PC-3 (cell line): ENCODE measurements at regions not wholly inside any gene's neighbourhood (a gene's known extent, or its start where the extent isn't known, plus 50 kb on each side); places are given as distances from the start of the nearest gene placed in this dataset.

Experiments
- ATAC-seq: fragments of 200-7000 bp; cut with Tn5 transposase; 2 replicates; pipeline ENCODE4 v1.9.1; 2020; ENCODE audit warnings: mild to moderate bottlenecking, moderate library complexity
- BruUV-seq: library from RNA; stranded (reverse); fragments of 400-500 nt; replicated peaks from 2 replicates; lab custom pipeline; 2021; lab: Mats Ljungman, UMichigan
- CTCF ChIA-PET: fragments of 300-600 bp; sonication (Branson Sonifier 250); formaldehyde crosslinking; loops from one replicate; lab custom pipeline; 2022; ENCODE audit warnings: antibody characterized with exemption; lab: Charles Lee
- POLR2A ChIA-PET: fragments of 300-600 bp; sonication (Branson Sonifier 250); formaldehyde crosslinking; loops from one replicate; lab custom pipeline; 2022; ENCODE audit warnings: antibody characterized with exemption; ENCODE audit not compliant: unreplicated experiment; lab: Charles Lee
- DNase-seq: peaks from one replicate; pipeline ENCODE4 v3.0.0-alpha.2; 2015
- H2AFZ ChIP-seq: fragments of 300-600 bp; sonication (generic); 2 replicates; pipeline ENCODE4 v1.6.0; 2016; ENCODE audit warnings: antibody characterized with exemption, low read length
- H3F3A ChIP-seq: fragments of 300-600 bp; sonication (generic); one replicate; pipeline ENCODE4 v1.6.0; 2017; ENCODE audit warnings: antibody characterized with exemption, low read length, control low read depth, mild to moderate bottlenecking; ENCODE audit not compliant: unreplicated experiment
- H3K27ac ChIP-seq: fragments of 300-600 bp; sonication (generic); 2 replicates; pipeline ENCODE4 v1.5.1; 2016; ENCODE audit warnings: mild to moderate bottlenecking, low read length
- H3K27me3 ChIP-seq: fragments of 300-600 bp; sonication (generic); 2 replicates; pipeline ENCODE4 v1.6.1; 2016; ENCODE audit warnings: low read length, mixed read lengths
- H3K36me3 ChIP-seq: fragments of 300-600 bp; sonication (generic); 2 replicates; pipeline ENCODE4 v1.6.1; 2016; ENCODE audit warnings: low read depth, mixed run types, low read length, mixed read lengths
- H3K4me1 ChIP-seq: fragments of 300-600 bp; sonication (generic); 2 replicates; pipeline ENCODE4 v1.5.1; 2016; ENCODE audit warnings: low read length; ENCODE audit not compliant: insufficient read depth
- H3K4me2 ChIP-seq: fragments of 300-600 bp; sonication (generic); 2 replicates; pipeline ENCODE4 v1.6.0; 2016; ENCODE audit warnings: low read length
- H3K4me3 ChIP-seq: fragments of 300-600 bp; sonication (generic); 2 replicates; pipeline ENCODE4 v1.5.1; 2016; ENCODE audit warnings: mild to moderate bottlenecking, low read length, mixed read lengths
- H3K79me2 ChIP-seq: fragments of 300-600 bp; sonication (generic); 2 replicates; pipeline ENCODE4 v1.6.1; 2017; ENCODE audit warnings: low read length, mixed read lengths
- H3K9ac ChIP-seq: fragments of 300-600 bp; sonication (generic); 2 replicates; pipeline ENCODE4 v1.6.0; 2016; ENCODE audit warnings: mild to moderate bottlenecking, low read length
- H3K9me2 ChIP-seq: fragments of 300-600 bp; sonication (generic); replicated peaks from 2 replicates; pipeline ENCODE4 v1.6.1; 2016; ENCODE audit warnings: mixed run types, low read length, mixed read lengths
- H3K9me3 ChIP-seq: fragments of 300-600 bp; sonication (generic); 2 replicates; pipeline ENCODE4 v1.6.1; 2016; ENCODE audit warnings: low read length, mixed read lengths
- H4K20me1 ChIP-seq: fragments of 300-600 bp; sonication (generic); 2 replicates; pipeline ENCODE4 v1.6.1; 2016; ENCODE audit warnings: low read length, mixed read lengths
- CTCF ChIP-seq: fragments of 300-600 bp; sonication (generic); conservative IDR thresholded peaks from 2 replicates; pipeline ENCODE4 v1.5.1; 2017; ENCODE audit warnings: antibody characterized with exemption, low read depth, mild to moderate bottlenecking, low read length
- EZH2 ChIP-seq: fragments of 300-600 bp; sonication (generic); IDR thresholded peaks from one replicate; pipeline ENCODE4 v1.6.1; 2017; ENCODE audit warnings: antibody characterized with exemption, mild to moderate bottlenecking, low read length; ENCODE audit not compliant: unreplicated experiment
- EZH2phosphoT487 ChIP-seq: fragments of 300-600 bp; sonication (generic); IDR thresholded peaks from 2 replicates; pipeline ENCODE4 v1.6.1; 2018; ENCODE audit warnings: mild to moderate bottlenecking, antibody characterized with exemption, low read length, borderline replicate concordance
- intact Hi-C: fragments of 100-400 bp; cut with micrococcal nuclease; formaldehyde crosslinking; loops from 2 replicates; pipeline ENCODE4 v1.9.0; 2023

GRCh38 chr17:55622547-55622946 is 100.1 kb downstream of the TMEM100 start:
- Histone ChIP-seq H3F3A (no peaks in the 10 kb centered on the region), H3K9ac (no peak overlapping the region), H3K4me1 (no peaks in the 10 kb centered on the region), H3K9me2 (no peaks in the 10 kb centered on the region), H3K36me3 (no peaks in the 10 kb centered on the region), H3K79me2 (no peaks in the 10 kb centered on the region), H3K4me2 (no peak overlapping the region), H3K27me3 (peaks cover 60% of the 10 kb centered on the region), H3K27ac (no peak overlapping the region), H3K9me3 (no peaks in the 10 kb centered on the region), H2AFZ (no peak overlapping the region), H3K4me3 (no peak overlapping the region), H4K20me1 (no peaks in the 10 kb centered on the region)
- BruUV-seq, result no TSS peak
- CTCF ChIA-PET, result no interaction called here
- TF ChIP-seq EZH2, result no peak
- no peak for TF ChIP-seq EZH2phosphoT487
- TF ChIP-seq CTCF, result no peak
- DNase-seq (no peak), ATAC-seq (no peak; the same call in 1 of the 2 replicates)
- POLR2A ChIA-PET, result no interaction called here
- intact Hi-C loops, result no loop called here

GRCh38 chr17:55620945-55621344 is 101.7 kb downstream of the TMEM100 start:
- Histone ChIP-seq H3K4me1 (no peaks in the 10 kb centered on the region), H4K20me1 (no peaks in the 10 kb centered on the region), H2AFZ (no peak overlapping the region), H3F3A (no peaks in the 10 kb centered on the region), H3K79me2 (no peaks in the 10 kb centered on the region), H3K9me3 (no peaks in the 10 kb centered on the region), H3K4me2 (no peak overlapping the region), H3K9ac (no peak overlapping the region), H3K27ac (no peak overlapping the region), H3K36me3 (no peaks in the 10 kb centered on the region), H3K4me3 (no peak overlapping the region), H3K27me3 (peaks cover 57% of the 10 kb centered on the region), H3K9me2 (no peaks in the 10 kb centered on the region)
- ChIA-PET POLR2A (no interaction called here), CTCF (no interaction called here)
- BruUV-seq, result no TSS peak
- intact Hi-C loops, result no loop called here
- ATAC-seq (no peak), DNase-seq (no peak)
- TF ChIP-seq CTCF (no peak), EZH2phosphoT487 (no peak), EZH2 (no peak)

DNA sequence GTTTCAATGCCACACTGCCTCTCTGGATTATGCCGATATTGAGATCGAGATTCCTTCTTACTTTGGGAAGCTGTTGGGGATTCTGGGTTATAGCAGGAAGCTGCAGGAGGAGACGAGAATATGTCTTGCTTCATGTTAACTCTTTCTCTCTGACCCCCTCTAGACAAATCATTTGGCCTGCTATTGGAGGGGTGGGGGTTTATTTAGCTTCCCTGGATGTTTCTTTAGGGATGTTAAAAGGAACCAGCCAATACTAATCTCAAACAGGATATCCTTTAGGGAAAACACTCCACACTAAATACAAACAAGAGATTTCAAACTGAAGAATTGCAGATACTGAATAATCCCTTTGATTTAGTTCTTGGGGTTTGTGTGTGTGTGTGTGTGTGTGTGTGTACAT is 102.6 kb downstream of the TMEM100 start:
- no peaks in the 10 kb centered on the region for H3K79me2 ChIP-seq
- H3K27ac ChIP-seq, result no peak overlapping the region
- no peaks in the 10 kb centered on the region for H3K4me1 ChIP-seq
- no peak overlapping the region for H3K9ac ChIP-seq
- ATAC-seq (no peak), DNase-seq (no peak)
- no peaks in the 10 kb centered on the region for H4K20me1 ChIP-seq
- BruUV-seq, result no TSS peak
- H3F3A ChIP-seq, result no peaks in the 10 kb centered on the region
- H2AFZ ChIP-seq, result no peak overlapping the region
- intact Hi-C loops, result no loop called here
- no peak overlapping the region for H3K4me3 ChIP-seq
- TF ChIP-seq CTCF (no peak), EZH2phosphoT487 (no peak), EZH2 (no peak)
- H3K36me3 ChIP-seq, result no peaks in the 10 kb centered on the region
- H3K27me3 ChIP-seq, result peaks cover 63% of the 10 kb centered on the region
- H3K9me3 ChIP-seq, result no peaks in the 10 kb centered on the region
- POLR2A ChIA-PET, result no interaction called here
- no peak overlapping the region for H3K4me2 ChIP-seq
- CTCF ChIA-PET, result no interaction called here
- no peaks in the 10 kb centered on the region for H3K9me2 ChIP-seq
